DND-41 (cell line): ENCODE measurements at regions not wholly inside any gene's neighbourhood (a gene's known extent, or its start where the extent isn't known, plus 50 kb on each side); places are given as distances from the start of the nearest gene placed in this dataset.

Experiments
- CTCF ChIP-seq: IDR thresholded peaks from 2 replicates; pipeline ENCODE4 v1.5.1; 2012; ENCODE audit warnings: borderline replicate concordance, low read length, moderate library complexity, mild to moderate bottlenecking; ENCODE audit not compliant: poor library complexity, severe bottlenecking; ENCODE audit errors: extremely low read depth
- EZH2 ChIP-seq: IDR thresholded peaks from 3 replicates; pipeline ENCODE4 v1.6.1; 2012; ENCODE audit warnings: borderline replicate concordance, low read depth, mild to moderate bottlenecking, moderate library complexity, low read length, inconsistent platforms; ENCODE audit not compliant: severe bottlenecking

- TF ChIP-seq CTCF (no peak), EZH2 (no peak)
These were observed 96.4 kb upstream of the DCD start for GRCh38 chr12:54744590-54744989.
